Superior temporal gyrus (tissue), 1 donor: ENCODE measurements at regions not wholly inside any gene's neighbourhood (a gene's known extent, or its start where the extent isn't known, plus 50 kb on each side); places are given as distances from the start of the nearest gene placed in this dataset.

Experiments
- DNase-seq: peaks from one replicate; pipeline ENCODE4 v3.0.0-alpha.2; 2016; ENCODE audit errors: extremely low spot score

DNA sequence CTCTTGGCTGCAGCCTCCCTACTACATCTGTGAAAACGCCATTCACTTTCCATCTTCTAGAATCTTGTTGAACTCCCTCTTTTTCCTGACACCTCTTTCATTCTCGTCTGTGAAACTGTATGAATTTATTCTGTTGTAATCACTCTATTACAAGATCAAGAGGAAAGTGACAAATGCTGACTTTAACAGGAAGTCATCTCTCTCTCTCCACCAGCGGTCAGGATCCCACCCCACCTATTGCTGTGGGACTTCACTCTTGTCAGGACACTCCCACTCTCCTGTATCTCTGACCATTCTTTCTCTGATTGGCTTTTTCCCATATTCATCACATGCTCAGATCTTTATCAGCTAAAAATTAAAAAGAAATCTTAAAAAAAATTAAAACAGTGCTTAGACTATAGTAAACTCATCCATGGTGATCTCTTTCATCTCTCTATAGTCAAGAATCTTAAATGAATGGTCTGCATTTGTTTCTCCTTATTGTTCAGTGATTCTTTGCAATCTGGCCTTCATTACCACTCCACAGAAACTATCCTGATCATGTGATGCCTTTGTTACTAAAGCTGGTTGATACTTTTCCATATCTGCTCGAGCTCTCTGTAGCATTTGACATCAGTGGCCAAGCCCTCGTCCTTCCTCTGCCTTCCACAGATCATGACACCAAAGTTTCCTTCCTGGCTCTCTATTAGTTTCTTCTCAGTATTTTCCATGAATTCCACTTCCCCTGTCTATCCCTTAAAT lies 113.6 kb downstream of the UCHL5 start:
- DNase-seq: no peak

DNA sequence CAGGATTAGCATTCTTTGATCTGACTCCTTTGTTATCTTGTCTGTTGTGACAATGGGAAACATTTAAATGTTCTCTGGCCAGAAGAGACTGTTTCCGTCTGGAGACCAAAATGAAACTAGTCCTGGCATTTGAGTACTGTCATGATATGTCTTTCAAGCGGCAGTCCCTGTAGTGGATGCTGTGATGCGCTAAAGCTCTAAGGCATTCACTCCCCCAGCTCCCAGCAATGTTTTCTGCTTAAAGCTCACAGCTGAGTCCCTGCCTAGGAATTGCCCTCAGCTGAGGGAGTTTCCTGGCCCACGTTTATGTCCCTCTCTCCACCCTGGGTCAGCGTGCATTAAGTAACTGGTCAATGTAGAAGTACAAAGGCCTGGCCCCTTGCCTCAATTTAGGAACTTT lies 109.4 kb downstream of the UCHL5 start:
- DNase-seq: no peak

DNA sequence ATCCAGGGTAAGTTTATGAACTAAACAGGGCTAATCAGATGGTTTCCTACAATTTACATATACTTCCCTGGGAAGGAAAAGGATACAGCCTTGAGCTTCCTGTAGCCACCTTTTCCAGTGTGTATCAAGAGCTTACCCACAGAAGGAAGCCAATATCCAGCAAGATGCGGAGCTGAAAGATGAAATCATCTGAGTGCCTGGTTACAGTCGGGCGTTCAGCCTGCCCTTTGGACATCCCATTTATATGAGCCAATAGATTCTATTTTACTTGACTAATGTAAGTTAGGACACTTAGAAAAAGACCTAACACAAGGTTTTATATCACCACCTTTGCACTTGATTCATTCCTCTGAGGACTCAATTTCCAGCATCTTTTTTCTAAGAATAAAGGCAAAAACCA lies 108.2 kb downstream of the UCHL5 start:
- DNase-seq: no peak

DNA sequence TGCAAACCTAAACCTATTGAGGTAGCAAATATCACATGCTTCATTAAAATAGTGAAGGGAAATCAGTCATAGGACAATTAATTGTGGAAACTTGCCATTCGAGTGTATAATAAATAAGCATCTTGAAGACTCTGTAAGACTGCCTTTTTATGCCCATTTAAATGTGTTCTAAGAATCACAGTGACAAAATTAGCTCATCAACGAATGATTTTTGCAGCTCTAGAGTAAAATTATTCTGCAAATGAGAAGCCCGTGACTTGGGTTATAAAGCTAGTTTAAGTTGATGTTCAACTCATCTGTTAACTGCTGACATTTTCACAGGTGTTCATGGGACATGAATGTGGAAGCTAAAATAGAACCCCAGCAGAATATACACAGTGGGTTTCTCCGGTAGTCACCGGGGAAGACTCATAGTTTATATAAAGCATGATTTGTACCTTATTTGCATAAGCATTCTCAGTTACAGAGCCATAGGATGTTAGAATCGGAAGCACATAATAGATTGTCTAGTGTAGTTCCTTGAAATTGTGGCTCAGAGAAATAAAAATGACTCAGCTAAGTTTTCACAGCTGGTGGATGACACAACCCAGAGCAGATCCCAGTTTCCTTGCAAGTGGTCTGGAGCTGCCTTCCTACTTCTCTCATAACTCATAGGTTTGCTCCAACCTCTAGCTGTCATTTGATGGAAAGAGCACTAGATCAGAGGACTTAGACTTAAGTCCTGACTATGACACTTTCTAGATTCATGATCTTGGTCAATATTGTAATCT lies 107.3 kb downstream of the UCHL5 start:
- DNase-seq: peak; percentile 58

DNA sequence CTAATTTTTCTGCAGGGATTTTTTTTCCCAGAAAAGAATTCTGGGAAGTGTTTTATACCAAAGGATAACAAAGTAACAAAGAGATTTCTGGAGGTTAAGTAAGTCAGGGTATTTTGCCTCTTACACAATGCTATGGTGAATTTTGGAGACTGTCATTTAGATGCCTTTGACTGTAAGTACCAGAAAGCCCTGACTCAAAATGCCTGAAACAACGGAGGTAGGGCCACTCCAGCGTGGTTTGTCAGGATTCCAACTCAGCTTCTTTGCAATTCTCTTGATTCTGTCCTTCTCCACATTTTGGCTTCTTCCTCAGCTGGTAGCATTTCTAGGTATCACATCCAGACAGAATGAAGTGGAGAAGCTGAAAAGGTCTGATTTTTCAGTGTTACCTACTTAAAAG lies 106.5 kb downstream of the UCHL5 start:
- no peak for DNase-seq

DNA sequence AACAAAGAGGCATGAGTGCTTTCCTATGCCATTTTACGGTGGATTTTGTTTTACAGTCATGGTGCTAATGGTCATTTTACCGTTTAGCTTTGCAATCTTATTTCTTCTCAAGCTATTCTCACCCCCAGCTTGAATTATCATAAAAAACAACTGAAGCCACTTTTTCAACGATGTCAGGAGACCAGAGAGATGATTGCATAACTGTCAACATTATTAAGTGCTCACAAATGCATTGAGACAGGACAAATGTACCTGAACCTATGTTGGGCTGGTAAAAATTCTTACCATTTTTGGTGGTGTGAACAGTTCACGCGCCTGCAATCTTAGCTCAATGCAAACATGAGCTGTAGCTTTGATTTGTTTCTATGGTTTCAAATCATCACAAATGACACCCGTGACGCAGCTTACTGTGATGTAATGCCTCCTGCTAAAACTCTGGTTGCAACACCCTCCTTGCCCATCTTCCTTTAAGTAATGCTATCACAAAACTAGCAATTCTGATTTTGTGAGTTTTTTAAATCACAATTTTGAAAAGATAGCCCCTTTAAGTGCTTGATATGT lies 104.4 kb downstream of the UCHL5 start:
- DNase-seq: no peak

DNA sequence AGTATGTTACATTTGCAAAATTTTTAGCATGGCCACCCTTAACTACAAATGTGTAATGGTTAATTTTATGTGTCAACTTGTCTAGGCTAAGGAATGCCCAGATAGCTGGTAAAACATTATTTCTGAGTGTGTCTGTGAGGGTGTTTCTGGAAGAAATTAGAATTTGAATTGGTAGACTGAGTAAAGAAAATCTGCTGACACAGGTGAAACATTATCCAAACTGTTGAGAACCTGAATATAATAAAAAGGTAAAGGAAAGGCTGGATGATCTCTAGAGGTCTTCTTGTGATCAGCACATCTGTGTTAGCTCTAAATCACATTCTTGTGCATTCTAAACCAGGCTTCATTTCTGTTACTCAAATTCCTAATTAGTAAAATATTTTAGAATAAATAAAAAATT lies 100.8 kb downstream of the UCHL5 start:
- DNase-seq: no peak

DNA sequence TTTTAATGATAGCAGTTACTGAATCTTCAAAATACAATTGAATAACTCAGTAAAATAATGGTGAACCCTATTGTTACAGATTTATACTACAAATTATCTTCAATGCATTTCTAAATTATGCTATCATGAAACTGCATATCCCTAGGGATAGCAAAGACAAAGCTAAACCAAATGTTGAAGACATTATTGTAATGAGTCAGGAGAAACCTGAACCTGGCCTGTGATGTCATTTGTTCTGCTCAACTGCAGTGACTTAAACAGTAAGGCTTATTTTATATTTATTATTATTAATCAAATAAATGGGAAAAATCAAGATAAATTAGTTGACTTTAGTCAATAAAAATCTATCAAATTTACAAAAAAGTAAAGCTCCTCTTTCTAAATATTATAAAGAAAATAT lies 100.3 kb downstream of the UCHL5 start:
- no peak for DNase-seq

DNA sequence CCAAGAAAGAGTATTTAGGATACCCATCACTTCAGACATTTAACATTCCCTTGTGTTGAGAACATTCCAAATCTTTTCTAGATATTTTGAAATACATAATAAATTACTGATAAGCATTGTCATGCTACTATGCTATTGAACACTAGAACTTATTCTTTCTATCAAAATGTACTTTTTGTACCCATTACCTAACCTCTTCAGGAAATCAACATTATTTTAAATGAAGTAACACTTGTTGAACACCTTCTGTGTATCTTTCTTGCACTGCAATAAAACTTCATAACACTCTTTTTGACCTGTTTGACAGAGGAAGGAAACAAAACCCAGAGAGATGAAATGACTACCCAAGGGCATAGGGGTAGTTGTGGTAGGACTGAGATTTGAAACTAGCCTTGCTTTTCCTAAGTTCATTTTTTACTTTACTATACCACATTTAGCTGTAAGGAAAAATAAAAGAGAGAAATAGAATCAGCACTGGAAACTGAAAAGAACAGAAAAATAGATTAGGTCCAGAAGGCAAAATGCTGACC lies 99.4 kb downstream of the UCHL5 start:
- DNase-seq: no peak
